ENCODE measurements at regions not wholly inside any gene's neighbourhood (a gene's known extent, or its start where the extent isn't known, plus 50 kb on each side); places are given as distances from the start of the nearest gene placed in this dataset.

- intact Hi-C loops (cut with DNase I): no loop called here
- H3K27ac ChIP-seq: no peak overlapping the region
- DNase-seq: no peak
- H3K36me3 ChIP-seq: no peaks in the 10 kb centered on the region
- TF ChIP-seq POLR2A (IDR thresholded peaks at IDR 0.05): no peak
- no peak for TF ChIP-seq CTCF (IDR thresholded peaks at IDR 0.05)
- no peak for TF ChIP-seq EP300 (IDR thresholded peaks at IDR 0.05)
- H3K4me1 ChIP-seq (ENCODE audit: insufficient read depth): peaks cover 4% of the 10 kb centered on the region
- no peaks in the 10 kb centered on the region for H3K27me3 ChIP-seq
- 85 to 95% (median 90%) methylated on average over 3 of the region's 3 CpGs for WGBS, 3 donors
- no peak overlapping the region for H3K4me3 ChIP-seq
- no peaks in the 10 kb centered on the region for H3K9me3 ChIP-seq
Observed at GRCh38 chr2:215751200-215751910, 262.0 kb downstream of the MREG start.

GRCh38 chr2:215750763-215751162, 262.6 kb downstream of the MREG start:
- H3K36me3 ChIP-seq: no peaks in the 10 kb centered on the region
- WGBS, 3 donors: 78 to 83% (median 82%) methylated on average over 4 of the region's 4 CpGs
- H3K27me3 ChIP-seq: no peaks in the 10 kb centered on the region
- H3K27ac ChIP-seq: no peak overlapping the region
- no peak for DNase-seq
- no peak for TF ChIP-seq EP300 (IDR thresholded peaks at IDR 0.05)
- no peak for TF ChIP-seq CTCF (IDR thresholded peaks at IDR 0.05)
- no peak for TF ChIP-seq POLR2A (IDR thresholded peaks at IDR 0.05)
- no peaks in the 10 kb centered on the region for H3K9me3 ChIP-seq
- peaks cover 4% of the 10 kb centered on the region for H3K4me1 ChIP-seq (ENCODE audit: insufficient read depth)
- intact Hi-C loops (cut with DNase I): no loop called here
- H3K4me3 ChIP-seq: no peak overlapping the region

GRCh38 chr2:215749092-215749957, 264.0 kb downstream of the MREG start:
- peak in 1 of 5 donors; percentile 49 for DNase-seq
- H3K27me3 ChIP-seq: no peaks in the 10 kb centered on the region
- intact Hi-C loops (cut with DNase I): no loop called here
- H3K9me3 ChIP-seq: no peaks in the 10 kb centered on the region
- no peak for TF ChIP-seq EP300 (IDR thresholded peaks at IDR 0.05)
- TF ChIP-seq CTCF (IDR thresholded peaks at IDR 0.05): no peak
- no peak for TF ChIP-seq POLR2A (IDR thresholded peaks at IDR 0.05)
- H3K27ac ChIP-seq: no peak overlapping the region
- H3K36me3 ChIP-seq: no peaks in the 10 kb centered on the region
- peaks cover 4% of the 10 kb centered on the region for H3K4me1 ChIP-seq (ENCODE audit: insufficient read depth)
- H3K4me3 ChIP-seq: no peak overlapping the region
- 71 to 89% (median 86%) methylated on average over 11 of the region's 11 CpGs for WGBS, 3 donors

- Histone ChIP-seq H3K9me3 (no peaks in the 10 kb centered on the region), H3K4me3 (no peak overlapping the region), H3K27me3 (no peaks in the 10 kb centered on the region), H3K27ac (no peak overlapping the region), H3K4me1 (ENCODE audit: insufficient read depth) (peaks cover 4% of the 10 kb centered on the region), H3K36me3 (no peaks in the 10 kb centered on the region)
- WGBS, 3 donors: 55 to 69% (median 62%) methylated on average over 6 of the region's 6 CpGs
- intact Hi-C loops (cut with DNase I): no loop called here
- DNase-seq: no peak
- TF ChIP-seq POLR2A (IDR thresholded peaks at IDR 0.05) (no peak), EP300 (IDR thresholded peaks at IDR 0.05) (no peak)
Observed at GRCh38 chr2:215748446-215748845, 264.9 kb downstream of the MREG start.

Measured in ovary (tissue), 7 donors.